Tibial artery (tissue), 4 donors: ENCODE measurements at regions not wholly inside any gene's neighbourhood (a gene's known extent, or its start where the extent isn't known, plus 50 kb on each side); places are given as distances from the start of the nearest gene placed in this dataset.

Experiments
- DNase-seq, 2 donors: peaks; one replicate each; pipeline ENCODE4 v3.0.0-alpha.2; 2019
- H3K27ac ChIP-seq, 2 donors: fragments of 200-600 bp; sonication (generic) in 1 of 2; 1 replicate in 1 of 2; 2 replicates in 1 of 2; pipeline ENCODE4 v1.5.1; 2018 to 2019; ENCODE audit warnings: mild to moderate bottlenecking in 1 of 2
- H3K27me3 ChIP-seq, 2 donors: fragments of 200-600 bp; sonication (generic) in 1 of 2; one replicate each; pipeline versions ENCODE4 v1.5.1 to v1.6.0; 2016 to 2019
- H3K36me3 ChIP-seq, 3 donors: fragments of 200-600 bp; sonication (generic) in 2 of 3; one replicate each; pipeline ENCODE4 v1.5.1; 2016 to 2019; ENCODE audit warnings: mild to moderate bottlenecking in 2 of 3
- H3K4me1 ChIP-seq, 4 donors: fragments of 200-600 bp; sonication (generic) in 2 of 4; 1 replicate in 3 of 4; 2 replicates in 1 of 4; pipeline ENCODE4 v1.5.1; 2016 to 2019
- H3K4me3 ChIP-seq, 2 donors: fragments of 200-600 bp; sonication (generic) in 1 of 2; 1 replicate in 1 of 2; 2 replicates in 1 of 2; pipeline ENCODE4 v1.5.1; 2018 to 2019; ENCODE audit warnings: mild to moderate bottlenecking in 2 of 2
- H3K9me3 ChIP-seq, 3 donors: fragments of 200-600 bp; sonication (generic) in 1 of 3; one replicate each; pipeline ENCODE4 v1.5.1; 2016 to 2019
- CTCF ChIP-seq, 2 experiments: fragments of 200-600 bp in 1 of 2; fragments of 450-650 bp in 1 of 2; IDR thresholded peaks; one replicate each; pipeline ENCODE4 v1.5.1; 2017 to 2019; ENCODE audit warnings: antibody characterized with exemption in 2 of 2, mild to moderate bottlenecking in 1 of 2, moderate library complexity in 1 of 2
- intact Hi-C: fragments of 100-400 bp; cut with DNase I; formaldehyde crosslinking; loops from one replicate; pipeline ENCODE4 v1.15.0; 2023; ENCODE audit warnings: low total_unique reads

GRCh38 chr1:212500983-212501382, 68.3 kb downstream of the NENF start:
- H3K9me3 ChIP-seq: no peaks in the 10 kb centered on the region
- no peak overlapping the region for H3K4me3 ChIP-seq
- H3K27ac ChIP-seq: no peak overlapping the region
- H3K27me3 ChIP-seq: no peaks in the 10 kb centered on the region
- TF ChIP-seq CTCF (IDR thresholded peaks at IDR 0.05): no peak
- intact Hi-C loops: no loop called here
- DNase-seq: no peak
- H3K4me1 ChIP-seq: peaks cover 0 to 11% (median 0%) of the 10 kb centered on the region in 4 donors
- no peaks in the 10 kb centered on the region for H3K36me3 ChIP-seq

DNA sequence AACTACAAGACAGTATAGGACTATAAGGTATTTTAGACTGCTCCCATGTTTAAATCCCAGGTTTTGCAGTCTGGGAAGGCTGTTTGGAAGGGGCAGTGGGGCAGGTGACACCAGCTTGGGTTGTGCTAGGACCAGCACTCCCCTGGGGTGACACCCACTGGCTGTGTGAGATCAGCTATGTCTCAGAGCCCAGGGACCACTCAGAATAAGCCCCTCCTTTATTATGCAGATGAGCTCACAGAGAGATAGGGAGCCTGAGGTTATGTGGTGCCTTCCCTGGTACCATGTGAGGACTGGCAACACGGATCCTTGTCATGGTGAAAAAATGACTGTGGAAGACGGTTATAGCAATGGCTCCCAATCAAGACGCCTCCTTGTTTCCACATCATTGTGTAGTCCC, 71.0 kb downstream of the NENF start:
- no peaks in the 10 kb centered on the region for H3K9me3 ChIP-seq
- H3K27me3 ChIP-seq: no peaks in the 10 kb centered on the region
- no peak for DNase-seq
- peaks cover 0 to under 1% (median 0%) of the 10 kb centered on the region in 4 donors for H3K4me1 ChIP-seq
- intact Hi-C loops: no loop called here
- no peaks in the 10 kb centered on the region for H3K36me3 ChIP-seq
- no peak for TF ChIP-seq CTCF (IDR thresholded peaks at IDR 0.05)
- H3K27ac ChIP-seq: no peak overlapping the region
- H3K4me3 ChIP-seq: no peak overlapping the region

DNA sequence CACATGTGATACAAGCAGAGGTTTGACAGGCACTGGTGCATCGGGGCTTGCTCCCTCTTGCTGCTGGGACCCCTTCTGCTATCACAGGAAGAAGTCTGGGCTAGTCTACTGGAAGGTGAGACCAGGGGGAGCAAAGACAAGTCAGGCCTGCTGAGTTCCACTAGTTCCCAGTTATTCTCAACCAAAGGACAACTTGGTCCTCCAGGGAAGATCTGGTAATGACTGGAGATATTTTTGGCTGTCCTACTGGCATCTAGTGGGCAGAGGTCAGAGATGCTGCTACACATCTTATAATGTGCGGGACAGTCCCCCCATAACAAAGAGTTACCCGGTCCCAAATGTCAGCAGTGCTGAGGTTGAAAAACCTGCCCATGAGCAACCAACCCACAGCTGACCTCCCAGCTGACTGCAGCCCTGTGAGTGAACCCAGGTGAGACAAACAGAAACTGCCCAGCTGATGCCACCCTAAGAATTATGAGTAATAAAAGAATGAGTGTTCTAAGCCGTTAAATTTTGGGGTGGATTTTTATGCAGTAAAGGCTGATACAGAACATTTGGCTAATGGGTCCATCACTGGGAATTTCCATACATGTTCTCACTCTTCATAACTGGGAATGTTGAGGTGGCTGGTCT, 71.6 kb downstream of the NENF start:
- no peak overlapping the region for H3K4me3 ChIP-seq
- no peak for DNase-seq
- intact Hi-C loops: no loop called here
- no peaks in the 10 kb centered on the region for H3K4me1 ChIP-seq
- no peak overlapping the region for H3K27ac ChIP-seq
- H3K36me3 ChIP-seq: no peaks in the 10 kb centered on the region
- no peak for TF ChIP-seq CTCF (IDR thresholded peaks at IDR 0.05)
- no peaks in the 10 kb centered on the region for H3K27me3 ChIP-seq
- H3K9me3 ChIP-seq: no peaks in the 10 kb centered on the region

DNA sequence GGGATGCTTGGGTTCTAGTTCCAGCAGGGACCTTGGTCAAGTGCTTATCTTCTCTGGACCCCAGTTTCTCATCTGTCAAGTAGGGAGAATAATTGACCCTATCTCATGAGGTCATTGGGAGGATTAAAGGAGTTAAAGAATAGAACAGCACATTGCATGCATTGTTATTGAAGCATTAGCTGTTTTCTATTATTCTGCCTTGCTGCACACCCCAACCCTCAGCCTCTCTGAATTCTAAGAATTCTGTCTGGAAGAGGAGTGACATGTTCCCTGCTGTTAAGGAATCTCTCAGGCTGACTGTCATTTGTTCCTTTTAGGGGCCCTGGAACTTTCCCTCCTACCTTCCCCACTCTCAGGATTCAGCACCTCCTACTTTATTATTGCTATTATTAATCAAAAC, 73.9 kb downstream of the NENF start:
- no peaks in the 10 kb centered on the region for H3K36me3 ChIP-seq
- H3K4me1 ChIP-seq: no peaks in the 10 kb centered on the region
- no peak overlapping the region for H3K27ac ChIP-seq
- intact Hi-C loops: no loop called here
- DNase-seq: no peak
- H3K9me3 ChIP-seq: no peaks in the 10 kb centered on the region
- H3K27me3 ChIP-seq: peaks cover 0 to 7% of the 10 kb centered on the region in 2 donors
- no peak overlapping the region for H3K4me3 ChIP-seq
- TF ChIP-seq CTCF (IDR thresholded peaks at IDR 0.05): no peak

GRCh38 chr1:212507369-212507768, 74.6 kb downstream of the NENF start:
- Histone ChIP-seq H3K9me3 (no peaks in the 10 kb centered on the region), H3K27ac (no peak overlapping the region), H3K4me1 (no peaks in the 10 kb centered on the region), H3K36me3 (no peaks in the 10 kb centered on the region), H3K4me3 (no peak overlapping the region), H3K27me3 (peaks cover 0 to 13% of the 10 kb centered on the region in 2 donors)
- no peak for TF ChIP-seq CTCF (IDR thresholded peaks at IDR 0.05)
- no peak for DNase-seq
- intact Hi-C loops: no loop called here
